SK-N-MC (cell line): ENCODE measurements at regions not wholly inside any gene's neighbourhood (a gene's known extent, or its start where the extent isn't known, plus 50 kb on each side); places are given as distances from the start of the nearest gene placed in this dataset.
"Not testable (repeated sequence)": the region's sequence is repeated elsewhere in the genome, so short reads cannot be mapped to it uniquely, and the experiment has no call there.

Experiments
- EZH2 ChIP-seq: fragments of 200-600 bp; sonication (generic); IDR thresholded peaks from one replicate; pipeline ENCODE4 v1.6.1; 2017; ENCODE audit warnings: antibody characterized with exemption
- POLR2AphosphoS5 ChIP-seq: IDR thresholded peaks from 2 replicates; pipeline ENCODE4 v1.6.1; 2012; ENCODE audit warnings: mild to moderate bottlenecking, low read depth, low read length, borderline replicate concordance

DNA sequence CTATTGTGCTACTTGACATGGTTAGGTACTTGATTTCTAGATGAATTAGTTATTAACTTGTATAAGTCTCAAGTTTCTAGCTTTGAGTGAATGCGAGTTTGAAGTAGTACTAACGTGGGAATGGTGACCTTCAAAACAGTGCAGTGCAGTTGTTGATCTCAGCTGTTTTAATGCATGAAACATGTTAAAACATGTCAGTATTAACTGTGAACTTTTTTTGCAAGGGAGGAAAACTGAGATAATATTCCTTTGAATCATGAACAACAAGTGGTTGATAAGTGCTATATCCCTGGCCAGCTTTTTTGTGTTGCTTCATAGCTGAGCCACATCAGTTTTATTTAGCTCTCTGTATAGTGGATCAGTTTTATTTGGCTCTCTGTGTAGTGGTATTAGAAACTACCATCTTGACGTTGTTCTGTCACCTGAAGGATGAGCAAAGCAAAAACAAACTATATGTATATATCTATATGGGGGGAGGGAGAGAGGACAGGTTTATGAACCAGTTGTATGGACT lies 133.1 kb upstream of the PRSS12 start:
- TF ChIP-seq EZH2, POLR2AphosphoS5: not testable (repeated sequence)
